ENCODE measurements at regions not wholly inside any gene's neighbourhood (a gene's known extent, or its start where the extent isn't known, plus 50 kb on each side); places are given as distances from the start of the nearest gene placed in this dataset.

GRCh38 chr1:106207185-106207584, 849.3 kb upstream of the PRMT6 start:
- FAIRE-seq (no peak), DNase-seq (no peak), ATAC-seq (no peak)
- no peaks in the 10 kb centered on the region for H3K9me3 ChIP-seq
- no peaks in the 10 kb centered on the region for H3K36me3 ChIP-seq
- no peak overlapping the region for H3K27ac ChIP-seq
- no peaks in the 10 kb centered on the region for H3K27me3 ChIP-seq
- 44 to 80% methylated on average over 1 of the region's 1 CpG for WGBS, 2 donors
- H3K4me3 ChIP-seq: no peak overlapping the region
- no peak for TF ChIP-seq CTCF (IDR thresholded peaks at IDR 0.05)
- intact Hi-C loops (cut with DNase I): no loop called here
- H3K4me1 ChIP-seq: no peaks in the 10 kb centered on the region

GRCh38 chr1:106217765-106218164, 838.7 kb upstream of the PRMT6 start:
- FAIRE-seq (no peak), DNase-seq (no peak), ATAC-seq (no peak)
- H3K27ac ChIP-seq: no peak overlapping the region
- no peaks in the 10 kb centered on the region for H3K4me1 ChIP-seq
- no peaks in the 10 kb centered on the region for H3K27me3 ChIP-seq
- H3K36me3 ChIP-seq: no peaks in the 10 kb centered on the region
- H3K4me3 ChIP-seq: no peak overlapping the region
- intact Hi-C loops (cut with DNase I): no loop called here
- H3K9me3 ChIP-seq: no peaks in the 10 kb centered on the region
- 31 to 48% methylated on average over 2 of the region's 2 CpGs for WGBS, 2 donors
- TF ChIP-seq CTCF (IDR thresholded peaks at IDR 0.05): no peak

GRCh38 chr1:106222403-106222802, 834.1 kb upstream of the PRMT6 start:
- intact Hi-C loops (cut with DNase I): no loop called here
- WGBS, 2 donors: 52 to 68% methylated on average over 4 of the region's 4 CpGs
- TF ChIP-seq CTCF (IDR thresholded peaks at IDR 0.05): no peak
- DNase-seq (no peak), FAIRE-seq (no peak), ATAC-seq (no peak)
- no peaks in the 10 kb centered on the region for H3K4me1 ChIP-seq
- H3K4me3 ChIP-seq: no peak overlapping the region
- H3K36me3 ChIP-seq: no peaks in the 10 kb centered on the region
- H3K9me3 ChIP-seq: no peaks in the 10 kb centered on the region
- H3K27ac ChIP-seq: no peak overlapping the region
- H3K27me3 ChIP-seq: no peaks in the 10 kb centered on the region

- Histone ChIP-seq H3K36me3 (no peaks in the 10 kb centered on the region), H3K27me3 (no peaks in the 10 kb centered on the region), H3K27ac (no peak overlapping the region), H3K9me3 (no peaks in the 10 kb centered on the region), H3K4me3 (no peak overlapping the region), H3K4me1 (no peaks in the 10 kb centered on the region)
- DNase-seq (no peak), FAIRE-seq (no peak), ATAC-seq (no peak)
- WGBS, 2 donors: 53 to 56% methylated on average over 1 of the region's 1 CpG
- intact Hi-C loops (cut with DNase I): no loop called here
- no peak for TF ChIP-seq CTCF (IDR thresholded peaks at IDR 0.05)
Observed at GRCh38 chr1:106223213-106223612, 833.3 kb upstream of the PRMT6 start.

- WGBS, 2 donors: 31 to 43% methylated on average over 1 of the region's 1 CpG
- Histone ChIP-seq H3K4me3 (no peak overlapping the region), H3K9me3 (no peaks in the 10 kb centered on the region), H3K36me3 (no peaks in the 10 kb centered on the region), H3K27ac (no peak overlapping the region), H3K4me1 (no peaks in the 10 kb centered on the region), H3K27me3 (no peaks in the 10 kb centered on the region)
- FAIRE-seq: no peak
- intact Hi-C loops (cut with DNase I): no loop called here
- no peak for DNase-seq
- ATAC-seq: no peak
- no peak for TF ChIP-seq CTCF (IDR thresholded peaks at IDR 0.05)
Observed at GRCh38 chr1:106224426-106224825, 832.0 kb upstream of the PRMT6 start.

All from pancreas (tissue), 10 donors.